ENCODE measurements at regions not wholly inside any gene's neighbourhood (a gene's known extent, or its start where the extent isn't known, plus 50 kb on each side); places are given as distances from the start of the nearest gene placed in this dataset.

- no peak for DNase-seq (ENCODE audit: extremely low read depth, low read depth)
- no peak for TF ChIP-seq CTCF (IDR thresholded peaks at IDR 0.05; ENCODE audit: low read depth, low read length, missing control alignments)
- no peak overlapping the region for H3K4me3 ChIP-seq (replicated peaks; ENCODE audit: low read depth, low read length)
These were observed 268.5 kb downstream of the ICOS start for GRCh38 chr2:204205082-204205481.

GRCh38 chr2:204205538-204205937 is 269.0 kb downstream of the ICOS start:
- no peak overlapping the region for H3K4me3 ChIP-seq (replicated peaks; ENCODE audit: low read depth, low read length)
- no peak for TF ChIP-seq CTCF (IDR thresholded peaks at IDR 0.05; ENCODE audit: low read depth, low read length, missing control alignments)

GRCh38 chr2:204207866-204208265 is 271.3 kb downstream of the ICOS start:
- TF ChIP-seq CTCF (IDR thresholded peaks at IDR 0.05; ENCODE audit: low read depth, low read length, missing control alignments), result no peak
- no peak for DNase-seq (ENCODE audit: extremely low read depth, low read depth)
- no peak overlapping the region for H3K4me3 ChIP-seq (replicated peaks; ENCODE audit: low read depth, low read length)

More at GRCh38 chr2:204205538-204205937, 269.0 kb downstream of the ICOS start:
- no peak for DNase-seq (ENCODE audit: extremely low read depth, low read depth)

- DNase-seq (ENCODE audit: extremely low read depth, low read depth), result no peak
- no peak for TF ChIP-seq CTCF (IDR thresholded peaks at IDR 0.05; ENCODE audit: low read depth, low read length, missing control alignments)
- H3K4me3 ChIP-seq (replicated peaks; ENCODE audit: low read depth, low read length), result no peak overlapping the region
These were observed 277.0 kb downstream of the ICOS start for GRCh38 chr2:204213588-204213987.

- no peak overlapping the region for H3K4me3 ChIP-seq (replicated peaks; ENCODE audit: low read depth, low read length)
- TF ChIP-seq CTCF (IDR thresholded peaks at IDR 0.05; ENCODE audit: low read depth, low read length, missing control alignments), result no peak
- DNase-seq (ENCODE audit: extremely low read depth, low read depth), result no peak
These were observed 281.5 kb downstream of the ICOS start for GRCh38 chr2:204218040-204218439.

GRCh38 chr2:204219196-204219595 is 282.6 kb downstream of the ICOS start:
- no peak for TF ChIP-seq CTCF (IDR thresholded peaks at IDR 0.05; ENCODE audit: low read depth, low read length, missing control alignments)
- no peak for DNase-seq (ENCODE audit: extremely low read depth, low read depth)
- H3K4me3 ChIP-seq (replicated peaks; ENCODE audit: low read depth, low read length), result no peak overlapping the region

- H3K4me3 ChIP-seq (replicated peaks; ENCODE audit: low read depth, low read length), result no peak overlapping the region
- TF ChIP-seq CTCF (IDR thresholded peaks at IDR 0.05; ENCODE audit: low read depth, low read length, missing control alignments), result no peak
- DNase-seq (ENCODE audit: extremely low read depth, low read depth), result no peak
These were observed 284.3 kb downstream of the ICOS start for GRCh38 chr2:204220896-204221295.

Measured in HFF-Myc (cell line).